HG03045 (cell line): ENCODE measurements at regions not wholly inside any gene's neighbourhood (a gene's known extent, or its start where the extent isn't known, plus 50 kb on each side); places are given as distances from the start of the nearest gene placed in this dataset.
"Not testable (repeated sequence)": the region's sequence is repeated elsewhere in the genome, so short reads cannot be mapped to it uniquely, and the experiment has no call there.

Experiments used
- ATAC-seq: cut with Tn5 transposase; IDR thresholded peaks from one replicate; pipeline ENCODE4 v1.9.1; 2021; ENCODE audit warnings: mild to moderate bottlenecking, moderate library complexity; ENCODE audit not compliant: unreplicated experiment

- ATAC-seq = no peak
Measured at GRCh38 chr21:28714777-28715464, 277.8 kb downstream of the LTN1 start.

GRCh38 chr21:28712411-28712810 is 280.3 kb downstream of the LTN1 start:
- no peak for ATAC-seq

DNA sequence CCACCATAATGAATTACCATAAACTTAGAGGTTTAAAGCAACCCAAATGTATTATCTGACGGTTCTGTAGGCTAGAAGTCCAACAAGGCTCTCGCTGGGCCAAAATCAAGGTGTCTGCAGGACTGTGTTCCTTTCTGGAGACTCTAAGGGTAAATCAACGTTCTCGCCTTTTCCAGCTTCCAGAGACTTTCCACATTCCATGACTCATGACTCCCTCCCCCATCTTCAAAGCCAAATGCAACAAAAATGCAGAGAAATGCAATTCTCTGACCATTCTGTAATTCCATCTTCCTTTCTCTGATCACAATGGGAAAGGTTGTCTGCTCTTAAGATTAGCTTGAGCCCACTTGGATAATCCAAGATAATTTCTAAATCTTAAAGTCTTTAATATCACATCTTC is 287.1 kb downstream of the LTN1 start:
- no peak for ATAC-seq

GRCh38 chr21:28704746-28705145 is 287.9 kb downstream of the LTN1 start:
- no peak for ATAC-seq

GRCh38 chr21:28703861-28704260 is 288.8 kb downstream of the LTN1 start:
- ATAC-seq = no peak

DNA sequence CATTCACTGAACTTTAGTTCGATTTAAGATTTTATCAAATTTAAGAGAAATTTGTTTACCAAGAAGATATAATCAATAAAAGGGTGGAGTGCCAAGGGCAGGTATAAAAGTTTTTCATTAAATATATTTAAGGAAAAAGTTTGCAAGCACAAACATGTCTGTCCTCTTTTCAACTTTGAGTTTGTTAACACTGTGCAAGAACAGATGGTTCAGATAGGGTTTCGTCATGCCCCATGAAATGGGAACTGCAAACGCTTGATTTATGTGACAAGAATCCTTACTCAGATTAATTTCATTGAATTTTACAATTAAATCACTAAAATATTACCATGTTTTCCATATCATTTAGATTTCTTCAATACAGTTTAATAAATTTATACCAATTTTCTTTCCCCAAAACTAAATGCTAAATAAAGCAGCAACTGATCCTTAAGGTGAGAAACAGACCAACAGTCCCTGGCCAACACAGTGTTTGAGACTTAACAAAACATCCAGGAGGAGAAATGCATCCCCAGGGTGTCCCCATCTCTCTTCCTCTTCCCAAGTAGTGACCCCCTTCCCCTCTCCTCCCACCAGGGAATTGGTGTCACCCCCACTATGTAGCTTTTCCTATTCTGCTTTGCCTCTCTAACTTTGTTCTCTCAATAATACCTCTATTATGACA is 292.9 kb downstream of the LTN1 start:
- no peak for ATAC-seq

DNA sequence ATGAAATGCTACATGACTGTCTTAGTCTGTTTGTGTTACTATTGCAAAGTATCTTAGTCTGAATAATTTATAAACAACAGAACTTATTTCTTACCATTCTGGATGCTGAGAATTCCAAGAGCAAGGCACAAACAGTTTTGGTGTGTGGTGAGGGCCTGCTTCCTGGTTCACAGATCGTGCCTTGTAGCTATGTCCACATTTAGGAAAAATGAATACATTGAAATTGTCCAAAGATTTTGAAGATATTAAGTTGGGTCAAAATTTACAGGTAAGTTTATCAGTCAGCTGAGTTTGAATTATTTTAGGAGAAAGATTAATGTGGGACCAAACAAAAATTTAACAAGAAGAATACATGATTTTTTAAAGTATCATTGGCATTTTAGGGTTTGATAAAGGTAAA is 293.5 kb downstream of the LTN1 start:
- no peak for ATAC-seq

DNA sequence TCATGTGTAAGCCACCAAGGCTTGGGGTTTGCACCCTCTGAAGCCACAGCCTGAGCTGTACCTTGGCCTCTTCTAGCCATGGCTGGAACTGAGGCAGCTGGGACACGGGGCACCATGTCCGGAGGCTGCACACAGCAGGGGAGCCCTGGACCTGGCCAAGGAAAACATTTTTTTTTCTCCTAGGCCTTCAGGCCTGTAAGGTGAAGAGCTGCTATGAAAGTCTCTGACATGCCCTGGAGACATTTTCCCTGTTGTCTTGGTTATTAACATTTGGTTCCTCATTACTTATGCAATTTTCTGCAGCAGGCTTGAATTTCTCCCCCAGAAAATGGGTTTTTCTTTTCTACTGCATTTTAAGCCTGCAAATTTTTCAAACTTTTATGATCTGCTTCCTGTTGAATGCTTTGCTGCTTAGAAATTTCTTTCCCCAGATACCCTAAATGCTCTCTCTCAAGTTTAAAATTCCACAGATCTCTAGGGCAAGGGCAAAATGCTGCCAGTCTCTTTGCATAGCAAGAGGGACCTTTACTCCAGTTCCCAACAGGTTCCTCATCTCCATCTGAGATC is 295.8 kb downstream of the LTN1 start:
- ATAC-seq = no peak

DNA sequence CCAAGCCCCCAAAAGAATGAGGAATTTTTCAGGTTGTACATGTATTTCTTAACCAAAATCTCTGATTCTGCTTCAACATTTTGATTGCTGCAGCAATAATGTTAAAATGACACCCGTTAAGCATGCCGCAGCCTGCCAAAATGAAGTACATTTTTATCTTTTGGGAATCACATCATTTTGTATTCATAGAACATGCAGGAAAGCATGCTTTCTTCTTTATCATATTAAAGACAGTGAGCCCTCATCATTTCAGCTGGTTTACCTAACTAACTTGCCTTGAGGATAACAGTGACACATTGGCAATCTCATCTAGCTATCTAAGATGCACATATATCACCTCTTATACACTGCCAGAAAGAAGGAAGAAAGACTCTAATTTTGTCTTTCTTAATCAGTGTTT is 299.2 kb downstream of the LTN1 start:
- no peak for ATAC-seq

DNA sequence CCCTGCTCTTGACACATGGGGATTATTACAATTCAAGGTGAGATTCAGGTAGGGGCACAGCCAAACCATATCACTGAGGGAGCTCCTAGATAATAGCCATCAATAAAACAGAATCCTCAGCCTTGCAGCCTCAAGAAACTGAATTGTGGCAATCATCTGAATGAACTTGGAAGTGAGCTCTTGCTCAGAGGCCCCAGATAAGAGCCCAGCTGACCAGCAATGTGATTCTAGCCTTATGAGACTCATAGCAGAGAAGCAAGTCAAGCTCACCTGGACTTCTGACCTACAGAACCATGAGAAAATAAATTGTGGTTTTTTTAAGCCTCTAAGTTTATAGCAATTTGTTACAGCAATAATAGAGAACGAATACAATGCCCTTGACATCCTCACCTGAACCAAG is 302.5 kb downstream of the LTN1 start:
- ATAC-seq = no peak

DNA sequence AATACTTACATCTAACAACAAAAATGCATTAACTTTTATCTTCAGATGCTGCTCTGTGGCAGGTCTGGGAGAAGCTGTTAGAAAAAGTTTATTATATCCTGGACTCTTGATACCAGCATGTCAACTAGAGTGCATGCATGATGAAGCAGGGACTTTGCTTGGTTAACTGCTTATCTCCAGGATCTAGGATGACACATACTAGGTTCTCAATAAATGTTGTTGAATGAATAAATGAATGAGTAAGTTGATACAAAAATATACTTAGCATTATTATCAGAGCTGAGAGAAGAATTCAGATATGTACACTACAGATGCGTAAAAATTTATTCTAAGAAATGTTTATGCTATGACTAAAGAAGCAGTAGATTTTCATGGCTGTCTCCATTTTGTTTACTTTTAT is 304.3 kb downstream of the LTN1 start:
- no peak for ATAC-seq

DNA sequence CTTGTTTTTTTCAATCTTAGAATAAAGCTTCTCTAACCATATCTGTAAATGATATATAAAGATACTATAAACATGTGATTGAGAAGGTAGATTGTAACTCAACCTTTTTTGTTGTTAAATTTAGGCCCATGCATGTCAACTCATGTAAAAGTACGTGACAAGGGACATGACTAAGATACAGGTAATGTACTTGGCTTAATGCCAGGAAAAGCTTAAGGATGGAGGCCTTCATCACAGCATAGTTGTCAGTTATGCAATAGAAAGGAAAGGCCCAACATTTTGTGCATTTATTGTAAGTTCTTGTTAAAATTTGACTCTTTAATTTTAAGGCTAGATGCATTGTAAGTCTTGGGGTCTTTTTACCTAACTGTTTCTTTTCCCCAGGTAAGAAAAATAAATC is 305.1 kb downstream of the LTN1 start:
- ATAC-seq = no peak

DNA sequence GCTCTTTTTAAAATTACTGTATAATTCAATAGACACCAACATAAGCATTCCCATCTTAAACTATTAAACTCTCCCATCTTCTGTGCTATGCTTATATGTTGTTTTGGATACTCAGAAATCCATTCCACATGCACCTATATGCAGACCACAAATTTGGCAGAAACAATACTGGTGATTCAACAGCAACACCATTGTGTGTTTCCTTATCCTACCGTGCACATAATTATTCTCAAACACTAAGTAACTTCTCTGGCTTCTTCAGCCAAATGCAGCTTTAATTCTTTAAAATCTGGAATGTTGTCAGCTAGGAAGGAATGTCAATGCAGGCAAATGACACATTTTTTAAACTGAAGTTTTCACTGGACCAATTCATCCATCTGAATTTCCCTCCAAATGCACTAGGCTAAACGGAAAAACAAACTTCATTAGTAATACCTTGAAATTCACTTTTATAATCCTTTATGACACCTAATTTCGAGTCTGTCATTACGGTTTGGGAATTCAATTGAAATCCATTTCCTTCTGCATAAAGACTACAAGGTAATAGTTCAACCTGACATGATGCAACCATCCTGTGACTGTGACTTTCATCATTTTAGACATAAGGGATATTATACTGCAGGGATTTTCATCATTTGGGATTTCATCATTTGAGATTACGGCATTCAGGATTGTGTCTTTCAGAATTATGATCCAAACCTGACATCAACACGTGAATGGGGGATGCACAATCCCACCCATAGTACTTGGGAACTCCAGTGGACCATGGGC is 308.5 kb downstream of the LTN1 start:
- ATAC-seq = no peak

DNA sequence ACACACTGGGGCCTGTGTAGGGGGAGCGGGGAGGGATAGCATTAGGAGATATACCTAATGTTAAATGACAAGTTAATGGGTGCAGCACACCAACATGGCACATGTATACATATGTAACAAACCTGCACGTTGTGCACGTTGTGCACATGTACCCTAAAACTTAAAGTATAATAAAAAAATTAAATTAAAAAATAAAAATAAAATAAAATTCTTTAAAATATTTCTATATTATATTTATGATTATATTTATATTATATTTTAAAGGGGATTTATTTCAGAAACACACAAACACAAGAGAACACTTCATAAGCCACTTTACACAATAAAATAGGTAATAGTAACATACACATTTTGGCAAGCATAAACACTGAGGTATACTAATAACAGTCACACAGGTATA is 309.8 kb downstream of the LTN1 start:
- not testable (repeated sequence) for ATAC-seq

DNA sequence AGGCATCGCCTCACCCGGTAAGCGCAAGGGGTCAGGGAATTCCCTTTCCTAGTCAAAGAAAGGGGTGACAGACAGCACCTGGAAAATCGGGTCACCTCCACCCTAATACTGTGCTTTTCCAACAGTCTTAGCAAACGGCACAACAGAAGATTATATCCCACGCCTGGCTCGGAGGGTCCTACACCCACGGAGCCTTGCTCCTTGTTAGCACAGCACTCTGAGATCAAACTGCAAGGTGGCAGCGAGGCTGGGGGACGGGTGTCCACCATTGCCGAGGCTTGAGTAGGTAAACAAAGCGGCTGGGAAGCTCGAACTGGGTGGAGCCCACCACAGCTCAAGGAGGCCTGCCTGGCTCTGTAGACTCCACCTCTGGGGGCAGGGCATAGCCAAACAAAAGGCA is 315.6 kb downstream of the LTN1 start:
- ATAC-seq = not testable (repeated sequence)

- ATAC-seq = no peak
Measured at GRCh38 chr21:28675331-28676041, 317.2 kb downstream of the LTN1 start.

- no peak for ATAC-seq
Measured at GRCh38 chr21:28674763-28675162, 317.9 kb downstream of the LTN1 start.

GRCh38 chr21:28671549-28672195 is 321.0 kb downstream of the LTN1 start:
- no peak for ATAC-seq

DNA sequence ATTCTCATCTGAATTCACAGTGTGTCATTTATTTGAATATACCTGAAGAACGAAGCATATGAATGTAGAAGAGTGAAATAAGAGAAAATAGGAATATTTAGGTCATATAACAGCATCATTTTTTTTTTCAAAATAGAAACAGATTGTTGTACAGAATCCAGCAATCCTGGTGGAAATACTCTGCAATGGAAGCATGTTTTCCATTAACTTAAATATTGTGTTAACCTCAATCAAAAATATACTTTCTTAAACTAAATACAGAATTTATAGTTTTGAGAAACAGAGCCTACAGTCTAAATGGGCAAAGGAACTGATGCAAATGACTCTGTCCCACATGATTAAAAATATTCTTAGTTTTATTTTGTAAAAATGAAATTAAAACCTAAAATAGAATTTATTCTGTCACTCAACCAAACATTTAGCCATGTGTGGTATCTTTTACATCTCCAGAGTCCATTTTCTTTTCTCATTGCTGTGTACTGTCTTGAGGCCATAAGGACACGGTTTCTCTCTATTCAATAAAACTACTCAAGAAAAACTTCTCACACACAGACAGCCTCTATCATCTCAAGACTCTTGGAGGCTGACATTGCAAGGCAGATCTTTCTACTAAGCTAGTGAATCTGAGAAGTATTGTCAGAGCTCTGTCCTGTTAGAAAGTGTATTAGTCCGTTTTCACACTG is 322.6 kb downstream of the LTN1 start:
- no peak for ATAC-seq

- ATAC-seq = no peak
Measured at GRCh38 chr21:28669321-28669720, 323.4 kb downstream of the LTN1 start.
